Body of pancreas (tissue), 4 donors: ENCODE measurements at regions not wholly inside any gene's neighbourhood (a gene's known extent, or its start where the extent isn't known, plus 50 kb on each side); places are given as distances from the start of the nearest gene placed in this dataset.

ENCODE experiments used
- CTCF ChIP-seq, 7 experiments: fragments of 450-650 bp in 4 of 7; fragments of 200-600 bp in 3 of 7; sonication (generic) in 3 of 7; IDR thresholded peaks; one replicate each; pipeline ENCODE4 v1.5.1; 2016 to 2019; ENCODE audit warnings: antibody characterized with exemption in 7 of 7
- POLR2A ChIP-seq, 3 donors: fragments of 450-650 bp; IDR thresholded peaks; one replicate each; pipeline ENCODE4 v1.6.1; 2016; ENCODE audit warnings: antibody characterized with exemption in 3 of 3, mild to moderate bottlenecking in 2 of 3

DNA sequence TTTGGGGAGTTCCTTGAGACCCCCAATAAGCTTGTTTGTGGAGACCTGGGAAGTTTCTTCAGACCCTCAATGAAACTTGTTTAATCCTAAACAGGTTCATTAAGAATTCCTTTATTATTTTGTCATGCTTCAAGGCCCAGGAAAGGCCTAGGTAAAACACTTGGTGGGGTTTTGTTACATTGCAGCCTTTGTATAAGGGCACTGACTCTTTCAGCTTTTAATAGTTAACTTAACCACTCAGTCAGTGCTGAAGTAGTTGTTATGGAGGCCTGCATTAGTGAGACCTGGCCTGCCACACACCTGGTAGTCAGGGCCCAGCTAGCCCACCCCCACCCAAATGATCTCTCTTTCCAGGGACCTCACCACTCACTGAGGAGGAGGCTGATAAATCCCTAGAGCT is 103.7 kb downstream of the FCRL5 start:
- no peak for TF ChIP-seq CTCF (IDR thresholded peaks at IDR 0.05)
- no peak for TF ChIP-seq POLR2A (IDR thresholded peaks at IDR 0.05)
